Smooth muscle cell (in vitro differentiated cells): ENCODE measurements at regions not wholly inside any gene's neighbourhood (a gene's known extent, or its start where the extent isn't known, plus 50 kb on each side); places are given as distances from the start of the nearest gene placed in this dataset.

Experiments
- DNase-seq: peaks from one replicate; lab custom pipeline; 2025; ENCODE audit not compliant: unreplicated experiment; lab: John Stamatoyannopoulos, UW
- H2AFZ ChIP-seq: fragments of 200-600 bp; sonication (generic); 2 replicates; pipeline ENCODE4 v1.6.0; 2016; ENCODE audit warnings: antibody characterized with exemption, low read depth, mild to moderate bottlenecking
- H3F3A ChIP-seq: fragments of 200-600 bp; sonication (generic); 2 replicates; pipeline ENCODE4 v1.6.0; 2017; ENCODE audit warnings: antibody characterized with exemption, low read depth
- H3K27ac ChIP-seq: fragments of 200-600 bp; sonication (generic); 2 replicates; pipeline ENCODE4 v1.5.1; 2016; ENCODE audit warnings: low read depth, mild to moderate bottlenecking
- H3K27me3 ChIP-seq: fragments of 200-600 bp; sonication (generic); 2 replicates; pipeline ENCODE4 v1.6.1; 2016; ENCODE audit warnings: low read depth, mild to moderate bottlenecking
- H3K36me3 ChIP-seq: fragments of 200-600 bp; sonication (generic); 2 replicates; pipeline ENCODE4 v1.5.1; 2016; ENCODE audit warnings: low read depth
- H3K4me1 ChIP-seq: fragments of 200-600 bp; sonication (generic); 2 replicates; pipeline ENCODE4 v1.5.1; 2016; ENCODE audit warnings: low read depth
- H3K4me2 ChIP-seq: fragments of 200-600 bp; sonication (generic); 2 replicates; pipeline ENCODE4 v1.6.0; 2016; ENCODE audit warnings: mild to moderate bottlenecking
- H3K4me3 ChIP-seq: fragments of 200-600 bp; sonication (generic); 2 replicates; pipeline ENCODE4 v1.5.1; 2016; ENCODE audit warnings: mild to moderate bottlenecking
- H3K79me2 ChIP-seq: fragments of 200-600 bp; sonication (generic); 2 replicates; pipeline ENCODE4 v1.6.0; 2016; ENCODE audit warnings: low read depth, mild to moderate bottlenecking
- H3K9ac ChIP-seq: fragments of 200-600 bp; sonication (generic); 2 replicates; pipeline ENCODE4 v1.6.0; 2016; ENCODE audit warnings: low read depth
- H3K9me3 ChIP-seq: fragments of 200-600 bp; sonication (generic); replicated peaks from 2 replicates; pipeline ENCODE4 v1.5.1; 2016; ENCODE audit warnings: low read depth
- H4K20me1 ChIP-seq: fragments of 200-600 bp; sonication (generic); 2 replicates; pipeline ENCODE4 v1.6.0; 2016; ENCODE audit warnings: low read depth
- CTCF ChIP-seq: fragments of 200-600 bp; sonication (generic); IDR thresholded peaks from 2 replicates; pipeline ENCODE4 v1.5.1; 2017; ENCODE audit warnings: borderline replicate concordance, mild to moderate bottlenecking, antibody characterized with exemption; ENCODE audit not compliant: insufficient read depth, poor library complexity, severe bottlenecking
- WGBS: methylation state at CpG from one replicate; pipeline ENCODE4 v1.1.7; 2016; ENCODE audit warnings: low lambda C conversion rate; 5-methylcytosine and 5-hydroxymethylcytosine counted together

GRCh38 chr11:119533462-119533861 lies 110.5 kb upstream of the THY1 start:
- H3K9me3 ChIP-seq = no peaks in the 10 kb centered on the region
- no peak overlapping the region for H3K4me2 ChIP-seq
- no peak for TF ChIP-seq CTCF
- no peak overlapping the region for H2AFZ ChIP-seq
- no peaks in the 10 kb centered on the region for H3K36me3 ChIP-seq
- no peaks in the 10 kb centered on the region for H3K27me3 ChIP-seq
- H3K4me1 ChIP-seq = no peaks in the 10 kb centered on the region
- no peak overlapping the region for H3K9ac ChIP-seq
- no peak overlapping the region for H3K4me3 ChIP-seq
- no peak overlapping the region for H3K27ac ChIP-seq
- no peak for DNase-seq
- no peaks in the 10 kb centered on the region for H3K79me2 ChIP-seq
- no peaks in the 10 kb centered on the region for H3F3A ChIP-seq
- H4K20me1 ChIP-seq = no peaks in the 10 kb centered on the region
- WGBS = 75% methylated on average over 10 of the region's 10 CpGs

GRCh38 chr11:119532551-119532950 lies 109.6 kb upstream of the THY1 start:
- H3K9ac ChIP-seq = no peak overlapping the region
- no peak for TF ChIP-seq CTCF
- H2AFZ ChIP-seq = no peak overlapping the region
- H3F3A ChIP-seq = no peaks in the 10 kb centered on the region
- H3K4me2 ChIP-seq = no peak overlapping the region
- H4K20me1 ChIP-seq = no peaks in the 10 kb centered on the region
- H3K27ac ChIP-seq = no peak overlapping the region
- no peak overlapping the region for H3K4me3 ChIP-seq
- peaks cover under 1% of the 10 kb centered on the region for H3K27me3 ChIP-seq
- no peaks in the 10 kb centered on the region for H3K4me1 ChIP-seq
- DNase-seq = no peak
- no peaks in the 10 kb centered on the region for H3K9me3 ChIP-seq
- WGBS = 87% methylated on average over 2 of the region's 2 CpGs
- H3K36me3 ChIP-seq = no peaks in the 10 kb centered on the region
- H3K79me2 ChIP-seq = no peaks in the 10 kb centered on the region

- H3K4me2 ChIP-seq = no peak overlapping the region
- H3F3A ChIP-seq = no peaks in the 10 kb centered on the region
- WGBS = 87% methylated on average over 8 of the region's 8 CpGs
- no peaks in the 10 kb centered on the region for H3K36me3 ChIP-seq
- no peak overlapping the region for H3K27ac ChIP-seq
- no peak overlapping the region for H2AFZ ChIP-seq
- H3K79me2 ChIP-seq = no peaks in the 10 kb centered on the region
- TF ChIP-seq CTCF = no peak
- no peaks in the 10 kb centered on the region for H3K4me1 ChIP-seq
- no peaks in the 10 kb centered on the region for H4K20me1 ChIP-seq
- H3K4me3 ChIP-seq = no peak overlapping the region
- H3K9me3 ChIP-seq = no peaks in the 10 kb centered on the region
- H3K27me3 ChIP-seq = peaks cover 5% of the 10 kb centered on the region
- H3K9ac ChIP-seq = no peak overlapping the region
- DNase-seq = no peak
These were observed 108.7 kb upstream of the THY1 start for GRCh38 chr11:119531623-119532022.

- no peaks in the 10 kb centered on the region for H3K79me2 ChIP-seq
- H2AFZ ChIP-seq = no peak overlapping the region
- no peaks in the 10 kb centered on the region for H3F3A ChIP-seq
- no peaks in the 10 kb centered on the region for H3K4me1 ChIP-seq
- H4K20me1 ChIP-seq = no peaks in the 10 kb centered on the region
- no peak for DNase-seq
- no peak overlapping the region for H3K9ac ChIP-seq
- H3K9me3 ChIP-seq = no peaks in the 10 kb centered on the region
- H3K36me3 ChIP-seq = no peaks in the 10 kb centered on the region
- no peak overlapping the region for H3K27ac ChIP-seq
- H3K4me2 ChIP-seq = no peak overlapping the region
- 96% methylated on average over 3 of the region's 3 CpGs for WGBS
- peaks cover 5% of the 10 kb centered on the region for H3K27me3 ChIP-seq
- H3K4me3 ChIP-seq = no peak overlapping the region
- no peak for TF ChIP-seq CTCF
These were observed 108.1 kb upstream of the THY1 start for GRCh38 chr11:119531056-119531455.
